GM19025 (cell line): ENCODE measurements at regions not wholly inside any gene's neighbourhood (a gene's known extent, or its start where the extent isn't known, plus 50 kb on each side); places are given as distances from the start of the nearest gene placed in this dataset.

Source experiments
- ATAC-seq: cut with Tn5 transposase; IDR thresholded peaks from one replicate; pipeline ENCODE4 v1.9.1; 2021; ENCODE audit warnings: mild to moderate bottlenecking, low read depth, moderate library complexity; ENCODE audit not compliant: unreplicated experiment

GRCh38 chr16:73553941-73554660 is 506.2 kb upstream of the ZFHX3 start:
- no peak for ATAC-seq

GRCh38 chr16:73549984-73550631 is 502.2 kb upstream of the ZFHX3 start:
- no peak for ATAC-seq

- no peak for ATAC-seq
Measured at GRCh38 chr16:73547552-73548403, 499.9 kb upstream of the ZFHX3 start.

- no peak for ATAC-seq
Measured at GRCh38 chr16:73546341-73546845, 498.5 kb upstream of the ZFHX3 start.

- ATAC-seq, result no peak
Measured at GRCh38 chr16:73545755-73546154, 497.8 kb upstream of the ZFHX3 start.

GRCh38 chr16:73545290-73545689 is 497.4 kb upstream of the ZFHX3 start:
- no peak for ATAC-seq

GRCh38 chr16:73544826-73545225 is 496.9 kb upstream of the ZFHX3 start:
- ATAC-seq, result no peak

GRCh38 chr16:73543970-73544599 is 496.2 kb upstream of the ZFHX3 start:
- no peak for ATAC-seq

- no peak for ATAC-seq
Measured at GRCh38 chr16:73543331-73543969, 495.5 kb upstream of the ZFHX3 start.

- no peak for ATAC-seq
Measured at GRCh38 chr16:73542885-73543284, 495.0 kb upstream of the ZFHX3 start.

GRCh38 chr16:73537921-73538320 is 490.0 kb upstream of the ZFHX3 start:
- no peak for ATAC-seq

GRCh38 chr16:73536931-73537330 is 489.0 kb upstream of the ZFHX3 start:
- no peak for ATAC-seq

GRCh38 chr16:73531021-73531420 is 483.1 kb upstream of the ZFHX3 start:
- no peak for ATAC-seq

GRCh38 chr16:73530529-73530928 is 482.6 kb upstream of the ZFHX3 start:
- no peak for ATAC-seq

- ATAC-seq, result no peak
Measured at GRCh38 chr16:73529303-73530012, 481.5 kb upstream of the ZFHX3 start.

- no peak for ATAC-seq
Measured at GRCh38 chr16:73527187-73527586, 479.3 kb upstream of the ZFHX3 start.

GRCh38 chr16:73526011-73526804 is 478.3 kb upstream of the ZFHX3 start:
- no peak for ATAC-seq

GRCh38 chr16:73523209-73523608 is 475.3 kb upstream of the ZFHX3 start:
- no peak for ATAC-seq

- no peak for ATAC-seq
Measured at GRCh38 chr16:73521499-73521898, 473.6 kb upstream of the ZFHX3 start.
